IMR-90 (cell line): ENCODE measurements at regions not wholly inside any gene's neighbourhood (a gene's known extent, or its start where the extent isn't known, plus 50 kb on each side); places are given as distances from the start of the nearest gene placed in this dataset.

Source experiments
- ATAC-seq: fragments of 200-7000 bp; cut with Tn5 transposase; 2 replicates; pipeline ENCODE4 v1.9.1; 2020; ENCODE audit warnings: low read depth, mild to moderate bottlenecking, moderate library complexity
- BruUV-seq: library from RNA; stranded (reverse); fragments of 400-500 nt; replicated peaks from 2 replicates; lab custom pipeline; 2021; lab: Mats Ljungman, UMichigan
- CTCF ChIA-PET: fragments of 300-600 bp; formaldehyde crosslinking; extraction: SDS; loops from one replicate; lab custom pipeline; 2021; ENCODE audit warnings: antibody characterized with exemption; lab: Yijun Ruan, JAX
- POLR2A ChIA-PET: fragments of 300-600 bp; sonication (Branson Sonifier 250); formaldehyde crosslinking; loops from one replicate; lab custom pipeline; 2022; ENCODE audit warnings: antibody characterized with exemption; ENCODE audit not compliant: unreplicated experiment; lab: Charles Lee
- DNase-seq: peaks from one replicate; pipeline ENCODE4 v3.0.0; 2013
- H2AFZ ChIP-seq: replicated peaks from 2 replicates; pipeline ENCODE3; 2013; ENCODE audit warnings: low read length, mild to moderate bottlenecking; ENCODE audit not compliant: poor library complexity
- H2AK5ac ChIP-seq: 2 replicates; pipeline ENCODE4 v1.6.1; 2013; ENCODE audit warnings: low read depth, low read length, inconsistent platforms
- H2AK9ac ChIP-seq: replicated peaks from 2 replicates; pipeline ENCODE3; 2013; ENCODE audit warnings: mild to moderate bottlenecking, low read depth, low read length, moderate library complexity; ENCODE audit not compliant: poor library complexity
- H2BK120ac ChIP-seq: 2 replicates; pipeline ENCODE4 v1.6.1; 2013; ENCODE audit warnings: low read depth, low read length, inconsistent platforms
- H2BK15ac ChIP-seq: 3 replicates; pipeline ENCODE4 v1.6.1; 2013; ENCODE audit warnings: low read depth, low read length, inconsistent platforms
- H2BK20ac ChIP-seq: 2 replicates; pipeline ENCODE4 v1.6.1; 2013; ENCODE audit warnings: low read depth, mild to moderate bottlenecking, inconsistent platforms, low read length, moderate library complexity
- H2BK5ac ChIP-seq: 2 replicates; pipeline ENCODE4 v1.6.1; 2013; ENCODE audit warnings: mild to moderate bottlenecking, low read depth, low read length, inconsistent platforms; ENCODE audit not compliant: poor library complexity, severe bottlenecking
- H3K14ac ChIP-seq: replicated peaks from 2 replicates; pipeline ENCODE4 v1.6.1; 2013; ENCODE audit warnings: low read depth, low read length, inconsistent platforms
- H3K18ac ChIP-seq: 2 replicates; pipeline ENCODE4 v1.6.1; 2013; ENCODE audit warnings: low read depth, low read length, control low read depth
- H3K23ac ChIP-seq: 2 replicates; pipeline ENCODE4 v1.6.1; 2013; ENCODE audit warnings: low read depth, low read length, inconsistent platforms
- H3K27ac ChIP-seq: 2 replicates; pipeline ENCODE4 v1.5.1; 2013; ENCODE audit warnings: mild to moderate bottlenecking, control low read depth, low read length; ENCODE audit not compliant: insufficient read depth
- H3K27me3 ChIP-seq: 2 replicates; pipeline ENCODE4 v1.6.1; 2013; ENCODE audit warnings: low read length; ENCODE audit not compliant: control insufficient read depth, insufficient read depth
- H3K36me3 ChIP-seq: 2 replicates; pipeline ENCODE4 v1.6.1; 2013; ENCODE audit warnings: low read length, mixed read lengths; ENCODE audit not compliant: control insufficient read depth, insufficient read depth
- H3K4ac ChIP-seq: 2 replicates; pipeline ENCODE4 v1.6.1; 2013; ENCODE audit warnings: low read depth, low read length, inconsistent platforms
- H3K4me1 ChIP-seq: 2 replicates; pipeline ENCODE4 v1.6.1; 2013; ENCODE audit warnings: low read length, mixed read lengths; ENCODE audit not compliant: control insufficient read depth, insufficient read depth
- H3K4me2 ChIP-seq: 2 replicates; pipeline ENCODE4 v1.6.1; 2013; ENCODE audit warnings: low read depth, mild to moderate bottlenecking, control low read depth, low read length, moderate library complexity
- H3K4me3 ChIP-seq: 2 replicates; pipeline ENCODE4 v1.5.1; 2013; ENCODE audit warnings: low read depth, mild to moderate bottlenecking, control low read depth, low read length, moderate library complexity; ENCODE audit not compliant: insufficient read depth
- H3K56ac ChIP-seq: 2 replicates; pipeline ENCODE4 v1.6.1; 2013; ENCODE audit warnings: low read length, inconsistent platforms; ENCODE audit not compliant: insufficient read depth; ENCODE audit errors: extremely low read depth
- H3K79me1 ChIP-seq, 2 experiments: 2 replicates each; pipeline ENCODE4 v1.6.1; 2013; ENCODE audit warnings: low read length in 2 of 2, inconsistent platforms in 1 of 2, low read depth in 1 of 2
- H3K9ac ChIP-seq: 2 replicates; pipeline ENCODE4 v1.6.1; 2013; ENCODE audit warnings: low read depth, low read length, control low read depth
- H3K9me1 ChIP-seq: 2 replicates; pipeline ENCODE4 v1.6.1; 2013; ENCODE audit warnings: low read length, inconsistent platforms; ENCODE audit not compliant: insufficient read depth
- H3K9me3 ChIP-seq: 2 replicates; pipeline ENCODE4 v1.6.1; 2013; ENCODE audit warnings: low read length; ENCODE audit not compliant: control insufficient read depth, insufficient read depth
- H4K20me1 ChIP-seq: 2 replicates; pipeline ENCODE4 v1.6.1; 2013; ENCODE audit warnings: low read length, inconsistent platforms; ENCODE audit not compliant: insufficient read depth
- H4K5ac ChIP-seq: 2 replicates; pipeline ENCODE4 v1.6.1; 2013; ENCODE audit warnings: mild to moderate bottlenecking, low read depth, low read length, control low read depth
- H4K8ac ChIP-seq, 2 experiments: 2 replicates each; pipeline ENCODE4 v1.6.1; 2013; ENCODE audit warnings: low read depth in 2 of 2, low read length in 2 of 2, control low read depth in 1 of 2, inconsistent platforms in 1 of 2
- H4K91ac ChIP-seq: 2 replicates; pipeline ENCODE4 v1.6.1; 2013; ENCODE audit warnings: low read depth, low read length, inconsistent platforms; ENCODE audit not compliant: insufficient read depth
- CTCF ChIP-seq: conservative IDR thresholded peaks from 2 replicates; pipeline ENCODE4 v1.5.1; 2012; ENCODE audit warnings: mild to moderate bottlenecking, low read depth, low read length, improper control_type of control experiment
- MXI1 ChIP-seq: IDR thresholded peaks from 2 replicates; pipeline ENCODE4 v1.6.1; 2012; ENCODE audit warnings: low read depth, mild to moderate bottlenecking, low read length, moderate library complexity, borderline replicate concordance
- POLR2A ChIP-seq: IDR thresholded peaks from 2 replicates; pipeline ENCODE4 v1.6.1; 2012; ENCODE audit warnings: mild to moderate bottlenecking, low read depth, low read length
- WGBS, 2 experiments: methylation state at CpG; one replicate each; pipeline versions ENCODE4 v1.1.5 to v1.1.7; 2013; ENCODE audit warnings: missing lambda C conversion rate in 2 of 2; ENCODE audit not compliant: insufficient read length in 1 of 2; ENCODE audit errors: extremely low coverage in 2 of 2; 5-methylcytosine and 5-hydroxymethylcytosine counted together
- dilution Hi-C: fragments of 300-500 bp; cut with HindIII; formaldehyde crosslinking; loops from one replicate; pipeline ENCODE4 v1.14.3; 2018; ENCODE audit warnings: low sequenced_read_pairs; ENCODE audit not compliant: unreplicated experiment
- in situ Hi-C: fragments of 300-500 bp; cut with MboI; formaldehyde crosslinking; loops from 3 replicates; pipeline ENCODE4 v1.14.3; 2019; ENCODE audit warnings: low sequenced_read_pairs, inconsistent platforms, mixed read lengths
- intact Hi-C: fragments of 100-400 bp; cut with micrococcal nuclease; formaldehyde crosslinking; loops from 2 replicates; pipeline ENCODE4 v1.10.0; 2022

- Histone ChIP-seq H3K9ac (no peak overlapping the region), H2BK20ac (no peak overlapping the region), H4K91ac (no peak overlapping the region), H3K4ac (no peak overlapping the region), H2BK120ac (no peak overlapping the region), H3K4me3 (no peak overlapping the region), H3K27ac (no peak overlapping the region), H3K56ac (no peak overlapping the region), H4K20me1 (no peaks in the 10 kb centered on the region), H3K4me2 (no peak overlapping the region), H3K9me1 (no peaks in the 10 kb centered on the region), H3K9me3 (no peaks in the 10 kb centered on the region), H3K18ac (no peak overlapping the region), H3K79me1 (no peaks in the 10 kb centered on the region), H2BK5ac (no peak overlapping the region), H3K36me3 (no peaks in the 10 kb centered on the region), H2AK5ac (no peak overlapping the region), H3K23ac (no peak overlapping the region), H4K8ac (no peak overlapping the region), H3K14ac (no peak overlapping the region), H2BK15ac (no peak overlapping the region), H3K4me1 (peaks cover 6% of the 10 kb centered on the region; the same call in 1 of the 2 replicates), H3K27me3 (no peaks in the 10 kb centered on the region), H4K5ac (no peak overlapping the region), H2AK9ac (no peak overlapping the region), H2AFZ (no peak overlapping the region)
- dilution Hi-C loops (no loop called here), intact Hi-C loops (no loop called here), in situ Hi-C loops (no loop called here)
- ChIA-PET POLR2A (no interaction called here), CTCF (no interaction called here)
- DNase-seq (peak; percentile 60), ATAC-seq (no peak)
- TF ChIP-seq CTCF (no peak), POLR2A (no peak), MXI1 (no peak)
- no CpG with 5 or more reads among the region's 2 CpGs for WGBS, 2 experiments
- BruUV-seq, result no TSS peak
These were observed 563.1 kb downstream of the RFPL4B start for GRCh38 chr6:112910256-112910655.
